HG03565 (cell line): ENCODE measurements at regions not wholly inside any gene's neighbourhood (a gene's known extent, or its start where the extent isn't known, plus 50 kb on each side); places are given as distances from the start of the nearest gene placed in this dataset.

Experiments used
- ATAC-seq: cut with Tn5 transposase; IDR thresholded peaks from one replicate; pipeline ENCODE4 v1.9.1; 2021; ENCODE audit warnings: mild to moderate bottlenecking, moderate library complexity; ENCODE audit not compliant: unreplicated experiment

DNA sequence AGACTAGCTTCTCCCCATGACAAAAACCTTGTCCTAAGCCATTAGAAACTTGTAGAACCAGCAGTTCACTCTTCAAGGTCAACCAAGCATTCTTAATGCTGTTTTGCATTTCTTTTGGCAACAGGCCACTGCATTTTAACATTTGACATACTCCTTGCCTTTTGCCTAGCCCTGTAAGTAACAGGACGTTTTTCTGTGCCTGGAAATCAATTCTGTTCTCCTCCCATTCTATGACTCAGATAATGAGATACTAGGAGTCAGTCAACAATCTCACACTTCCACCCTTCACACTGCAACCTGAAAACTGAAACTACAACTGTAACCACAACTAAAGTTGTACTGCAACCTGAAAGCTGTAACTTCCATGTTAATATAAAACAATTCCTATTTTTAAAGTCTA, 268.7 kb downstream of the MZT1 start:
- ATAC-seq, result no peak

DNA sequence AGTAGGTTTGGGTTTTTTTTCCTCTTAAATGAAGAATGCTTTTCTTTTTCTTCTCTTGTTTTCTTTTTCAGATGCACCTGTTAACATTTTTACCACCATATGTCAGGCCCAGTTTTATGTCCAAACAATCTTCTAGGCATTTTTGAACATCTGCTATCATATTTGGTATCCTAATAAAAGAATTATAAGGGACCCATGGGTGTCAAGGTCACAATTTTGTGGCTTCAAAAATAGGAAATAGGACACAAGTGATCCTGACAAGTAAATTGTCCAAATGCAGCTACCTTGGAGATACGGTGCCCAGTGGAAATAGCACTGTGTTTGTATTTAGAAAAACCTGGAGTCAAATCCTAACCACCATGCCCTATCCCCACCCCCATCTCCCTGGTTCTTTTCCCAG, 270.3 kb downstream of the MZT1 start:
- ATAC-seq, result no peak

DNA sequence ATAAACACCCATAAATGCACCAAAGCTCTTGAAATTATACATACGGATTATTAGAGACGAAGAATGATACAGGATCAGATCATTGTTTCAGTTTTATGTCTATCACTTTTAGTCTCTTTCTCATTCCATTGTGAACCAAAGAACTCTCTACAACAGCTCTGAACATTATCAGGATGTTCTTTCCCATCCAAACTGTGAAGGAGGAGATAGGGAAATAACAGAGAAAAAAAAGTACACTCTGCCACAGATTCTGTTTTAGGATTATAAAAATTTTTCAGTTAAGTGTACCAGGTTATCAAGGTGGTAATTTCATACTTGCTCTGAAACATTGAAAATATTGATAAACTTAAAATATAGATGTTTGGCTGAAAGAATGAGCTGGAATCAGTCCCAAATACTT, 270.9 kb downstream of the MZT1 start:
- no peak for ATAC-seq

DNA sequence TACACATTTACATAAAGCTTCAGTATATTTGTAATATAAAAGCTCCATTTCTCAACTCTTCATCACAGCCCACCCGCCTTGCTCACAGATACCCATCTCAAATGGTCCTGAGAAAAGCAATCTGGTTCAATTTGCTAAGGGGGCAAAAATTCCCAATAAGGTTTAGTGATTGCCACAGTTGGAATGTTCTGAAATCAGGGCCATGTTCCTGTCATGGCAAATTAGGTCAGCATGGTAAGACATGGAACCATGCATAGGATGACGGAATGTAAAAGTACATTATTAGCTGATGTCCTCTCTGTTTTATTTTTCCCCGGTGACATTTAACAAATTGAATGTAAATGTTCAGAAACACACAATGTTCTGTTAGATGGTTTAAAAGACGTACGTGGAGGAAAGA, 274.3 kb downstream of the MZT1 start:
- ATAC-seq, result no peak

DNA sequence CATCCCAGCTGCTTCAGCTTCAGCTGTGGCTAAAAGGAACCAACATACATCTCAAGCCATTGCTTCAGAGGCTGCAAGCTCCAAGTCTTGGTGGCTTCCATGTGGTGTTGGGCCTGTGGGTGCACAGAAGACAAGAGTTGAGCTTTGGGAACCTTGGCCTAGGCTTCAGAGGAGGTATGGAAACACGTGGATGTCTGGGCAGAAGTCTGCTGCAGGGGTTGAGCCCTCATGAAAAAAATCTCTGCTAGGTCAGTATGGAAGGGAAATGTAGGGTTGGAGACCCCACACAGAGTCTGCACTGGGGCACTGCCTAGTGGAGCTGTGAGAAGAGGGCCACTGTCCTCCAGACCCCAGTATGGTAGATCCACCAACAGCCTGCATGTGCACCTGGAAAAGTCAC, 279.3 kb downstream of the MZT1 start:
- ATAC-seq, result no peak

DNA sequence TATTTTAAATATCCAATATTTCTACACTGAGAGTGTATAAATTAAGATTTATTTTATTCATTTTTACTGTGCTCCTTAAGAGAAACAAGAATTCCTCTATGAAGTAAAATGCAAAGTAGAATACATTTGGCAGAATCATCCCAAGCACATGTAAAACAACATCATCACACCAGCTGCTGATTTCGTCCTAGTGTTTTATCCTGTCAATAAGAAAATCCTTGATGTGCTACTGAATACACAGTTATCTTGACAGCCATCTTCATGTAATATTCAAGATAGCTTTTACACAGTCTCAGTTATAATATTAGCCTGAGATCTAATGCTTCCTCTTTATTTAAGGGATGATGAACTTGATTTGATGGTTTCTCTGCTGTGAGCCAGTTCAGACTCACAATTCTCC, 282.4 kb downstream of the MZT1 start:
- no peak for ATAC-seq

DNA sequence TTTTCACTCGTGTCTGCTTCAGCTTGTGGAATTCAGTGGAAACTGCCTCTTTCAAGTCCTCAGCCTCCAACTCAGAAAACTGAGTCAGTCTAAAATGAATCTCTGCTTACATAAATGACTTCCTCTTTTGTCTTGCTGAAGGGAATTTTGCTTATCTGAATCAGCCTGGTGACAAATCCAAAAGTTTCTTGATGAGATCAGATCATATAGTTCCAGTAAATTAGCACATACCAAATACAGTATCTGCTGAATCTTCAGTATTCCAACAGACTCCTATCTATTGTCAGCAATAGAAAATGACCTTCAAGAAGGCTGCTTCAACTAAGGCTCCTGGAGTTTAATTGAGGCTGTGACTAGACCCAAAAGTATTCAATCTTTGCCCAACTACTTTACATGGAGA, 290.0 kb downstream of the MZT1 start:
- ATAC-seq, result no peak

DNA sequence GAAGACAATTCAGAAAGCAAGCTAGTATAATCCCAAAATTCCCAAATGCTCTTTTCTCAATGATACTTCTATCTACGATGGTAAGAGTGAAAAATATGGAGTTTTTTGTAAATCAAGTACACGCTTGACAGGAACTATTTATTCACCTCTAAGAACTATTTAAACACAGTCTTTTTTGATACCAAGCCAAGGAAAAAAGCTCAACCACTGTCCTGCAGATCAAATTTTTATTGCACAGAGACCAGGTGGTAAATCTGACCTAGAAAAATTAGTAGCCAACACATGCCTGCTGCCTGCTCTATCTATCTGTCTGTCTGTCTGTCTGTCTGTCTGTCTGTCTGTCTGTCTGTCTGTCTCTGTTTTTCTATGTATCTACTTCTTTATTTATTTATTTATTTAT, 292.2 kb downstream of the MZT1 start:
- no peak for ATAC-seq

DNA sequence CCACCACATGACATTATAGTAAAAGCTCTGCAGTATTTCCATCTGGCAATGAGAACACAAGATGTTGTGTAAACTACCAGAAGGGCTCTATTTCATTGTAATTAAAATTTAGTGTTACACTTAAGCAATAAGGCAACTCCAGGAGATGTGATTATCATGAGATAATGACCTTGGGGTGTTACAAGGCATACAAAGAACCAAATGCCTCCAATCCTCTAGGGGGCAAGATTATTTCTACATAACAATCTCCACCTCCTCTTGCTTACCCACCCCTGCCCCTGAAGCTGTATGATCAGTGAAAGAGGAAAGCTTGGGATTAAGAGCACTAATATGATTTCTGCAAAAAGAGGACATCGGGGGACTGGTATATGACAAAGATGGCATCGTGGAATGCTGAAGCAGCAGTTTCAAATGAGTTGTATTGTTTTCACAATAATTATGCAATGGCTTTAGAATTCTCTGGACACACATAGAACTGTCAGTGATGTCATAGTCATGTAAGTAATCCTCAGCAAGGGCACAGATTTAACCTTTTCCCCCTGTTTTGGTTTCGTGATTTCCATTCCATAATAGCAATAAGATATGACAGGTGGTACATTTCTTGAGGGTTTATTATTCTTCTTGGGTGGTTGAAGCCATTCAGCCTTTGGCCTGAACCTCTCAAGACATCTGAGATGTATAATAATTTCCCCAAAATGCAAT, 295.3 kb downstream of the MZT1 start:
- ATAC-seq, result no peak

DNA sequence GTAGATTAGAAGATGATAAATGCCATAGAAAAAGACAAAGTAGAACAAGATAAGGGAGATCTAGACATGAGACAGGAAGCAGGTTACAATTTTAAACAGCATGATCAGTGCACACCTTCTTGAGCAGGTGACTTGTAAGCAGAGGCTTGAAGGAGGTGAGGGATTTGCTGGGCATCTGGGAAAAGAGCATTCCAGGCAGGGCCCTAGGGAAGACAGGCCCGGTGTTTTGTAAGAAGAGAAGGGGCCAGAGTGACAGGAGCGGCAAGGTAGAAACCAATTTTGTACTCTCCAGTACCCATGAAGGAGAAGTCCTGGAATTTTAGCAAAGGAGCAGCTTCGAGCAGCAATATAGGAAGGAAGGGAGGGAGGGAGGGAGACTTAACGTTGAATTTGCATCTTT, 296.5 kb downstream of the MZT1 start:
- ATAC-seq, result no peak

DNA sequence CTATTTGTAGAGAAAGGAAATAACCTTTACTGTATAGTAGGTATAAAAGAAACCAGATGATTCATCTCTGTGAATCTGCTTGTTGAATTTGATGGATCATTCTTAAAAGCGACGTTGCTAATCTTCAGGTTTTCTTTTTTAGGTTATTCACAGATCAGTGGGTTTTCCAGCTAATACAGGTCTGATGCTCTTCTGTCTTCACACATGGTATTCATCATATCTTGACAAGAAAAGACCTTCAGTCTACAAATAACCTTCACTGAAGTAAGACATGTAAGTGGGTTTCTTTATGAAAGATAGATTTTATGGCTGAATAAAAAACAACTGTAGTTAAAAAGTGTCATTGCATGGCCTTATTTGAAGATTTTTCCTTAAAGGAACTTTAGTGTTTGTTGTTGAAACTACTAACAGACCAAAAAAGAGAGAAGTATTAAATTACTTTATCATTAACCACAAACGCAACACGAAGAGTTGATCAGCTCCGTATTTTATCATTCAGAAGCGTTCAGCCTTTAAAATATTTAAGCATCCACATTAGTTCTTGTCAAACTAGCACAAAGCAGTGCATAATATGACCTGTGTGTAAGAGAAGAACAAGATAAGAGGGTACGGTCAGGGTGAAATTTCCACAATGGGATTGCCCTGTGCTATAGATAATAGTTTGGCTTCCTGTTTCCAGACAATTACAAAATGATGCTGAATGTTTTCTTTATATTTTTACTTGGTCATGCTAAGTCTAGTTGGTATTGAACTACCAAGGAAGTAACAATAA, 299.5 kb downstream of the MZT1 start:
- ATAC-seq, result no peak

DNA sequence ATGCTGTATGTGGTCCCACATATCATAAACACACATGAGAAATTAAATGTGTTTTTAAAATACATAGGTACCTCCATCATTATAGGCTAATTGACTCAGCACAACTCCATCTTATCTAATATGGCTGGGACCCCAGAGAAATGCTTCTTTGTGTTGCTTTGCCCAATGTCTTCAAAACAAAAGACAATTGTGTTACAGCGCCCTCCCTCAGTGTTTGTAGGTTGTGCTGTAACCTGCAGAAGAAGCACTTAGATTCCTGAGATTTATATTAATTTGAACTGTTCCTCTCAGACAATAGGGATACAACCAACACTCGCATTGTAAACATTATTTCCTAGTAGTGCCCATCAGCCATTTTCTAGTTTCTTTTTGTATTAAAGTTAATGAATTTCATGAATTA, 303.4 kb downstream of the MZT1 start:
- ATAC-seq, result no peak

DNA sequence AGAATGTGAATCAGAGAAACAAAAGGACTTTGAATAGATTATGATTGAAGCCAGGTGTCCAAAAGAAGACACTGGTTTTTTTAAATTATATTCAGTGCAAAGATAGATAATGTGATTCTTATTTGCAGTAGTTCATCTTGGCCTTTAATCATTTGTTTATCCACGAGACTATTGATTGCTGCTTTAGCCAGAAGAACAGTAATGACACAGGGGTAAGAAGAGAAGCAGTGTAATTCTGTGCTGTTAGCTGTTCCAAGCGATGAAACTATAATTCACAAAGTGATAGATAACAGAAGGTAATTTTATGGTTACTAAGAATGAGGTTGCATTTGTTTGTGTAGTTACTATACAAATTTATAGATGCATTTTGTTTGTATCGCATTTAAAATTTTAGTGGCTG, 311.6 kb downstream of the MZT1 start:
- no peak for ATAC-seq

DNA sequence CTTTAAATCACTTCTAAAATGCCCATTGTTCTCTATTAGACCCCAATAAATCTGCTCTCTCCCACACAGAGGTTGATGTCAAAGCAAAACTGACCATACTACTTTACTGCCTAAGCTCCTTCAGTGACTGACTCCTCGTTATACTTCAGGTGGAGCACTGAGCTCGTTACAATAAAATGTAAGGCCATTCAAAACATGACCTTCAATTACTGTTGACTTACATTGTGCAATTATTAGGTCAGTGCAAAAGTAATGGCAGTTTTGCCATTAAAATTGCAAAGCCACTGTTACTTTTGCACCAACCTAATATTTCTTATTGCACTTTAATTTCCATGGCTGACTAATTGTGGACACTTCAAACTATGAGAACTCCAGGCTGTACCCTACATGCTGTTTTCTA, 314.9 kb downstream of the MZT1 start:
- no peak for ATAC-seq

DNA sequence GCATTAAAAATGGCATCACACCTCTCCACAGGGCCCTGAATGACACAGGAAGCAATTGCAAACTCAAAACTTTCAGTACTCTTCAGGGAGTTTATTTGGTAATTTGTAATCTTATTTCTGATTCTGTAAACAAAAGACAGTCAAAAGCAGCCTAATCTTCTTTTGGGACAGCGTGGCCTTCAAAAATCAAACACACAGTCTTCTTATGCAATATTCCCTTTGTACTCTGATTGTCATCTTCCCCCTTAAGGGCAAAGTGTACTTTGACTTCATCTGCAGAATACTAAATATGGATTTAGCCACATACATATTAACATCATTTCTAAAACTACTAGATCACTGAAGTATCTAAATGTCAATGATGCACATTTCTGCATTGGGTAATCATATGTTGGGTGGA, 322.0 kb downstream of the MZT1 start:
- ATAC-seq, result no peak

DNA sequence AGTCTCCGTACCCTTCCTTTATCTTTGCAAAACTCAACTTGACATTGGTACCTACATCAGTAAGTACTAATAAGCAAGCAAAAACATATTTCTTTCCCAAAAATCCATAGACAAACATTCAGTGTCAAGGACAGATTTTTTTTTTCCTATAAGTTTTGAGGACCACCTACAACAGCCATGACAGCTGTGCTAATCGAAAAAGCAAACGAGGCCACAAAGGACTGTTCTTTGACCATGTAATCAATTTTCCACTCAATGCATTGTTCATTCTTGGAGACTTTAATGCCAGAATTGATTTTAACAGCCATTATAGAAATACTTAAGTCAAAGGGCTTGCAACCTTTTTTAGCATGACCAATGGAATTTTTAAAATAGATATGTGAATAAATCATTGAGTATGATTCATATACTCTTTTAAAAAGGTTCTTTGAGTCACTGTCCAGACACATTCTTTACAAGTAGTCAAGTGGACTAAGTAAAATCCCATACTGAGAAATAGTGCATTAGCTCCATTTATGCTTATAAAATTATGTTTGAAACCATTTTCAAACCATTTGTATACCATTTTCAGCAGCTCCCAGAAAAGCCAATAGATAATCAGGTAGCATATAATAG, 323.9 kb downstream of the MZT1 start:
- ATAC-seq, result no peak

DNA sequence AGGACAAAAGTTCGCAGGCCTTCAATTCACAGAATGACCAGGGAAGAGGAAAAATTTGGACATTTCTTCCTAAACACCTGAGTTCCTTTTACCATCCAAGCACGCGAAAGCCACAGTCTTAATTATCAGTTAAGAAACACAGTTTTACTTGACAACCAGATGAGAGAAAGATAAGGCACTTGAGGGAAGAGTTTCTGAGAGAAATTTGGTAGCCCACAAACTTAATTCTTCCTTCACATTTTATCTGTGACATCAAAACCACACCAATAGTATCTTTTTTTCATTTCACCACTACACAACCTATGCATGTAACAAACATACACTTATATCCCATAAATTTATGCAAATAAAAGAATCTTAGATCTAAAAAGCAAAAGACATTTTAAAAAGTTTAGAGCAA, 326.6 kb downstream of the MZT1 start:
- no peak for ATAC-seq

DNA sequence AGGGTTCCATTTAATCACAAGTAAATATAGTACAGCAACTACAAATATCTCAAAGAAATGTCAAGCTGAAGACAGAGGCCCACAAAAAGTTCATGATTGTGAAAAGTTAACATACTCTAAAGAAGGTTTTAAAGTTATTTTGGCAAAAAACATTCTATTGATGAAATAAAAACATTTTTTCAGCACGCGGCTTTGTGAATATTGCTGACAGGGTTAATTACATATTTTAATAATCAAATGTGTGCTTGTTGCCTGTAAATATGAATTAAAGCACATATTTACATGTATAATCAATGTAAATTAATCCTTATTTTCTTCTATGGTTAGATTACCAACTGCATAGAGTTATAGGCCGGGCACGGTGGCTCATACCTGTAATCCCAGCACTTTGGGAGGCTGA, 328.1 kb downstream of the MZT1 start:
- no peak for ATAC-seq

DNA sequence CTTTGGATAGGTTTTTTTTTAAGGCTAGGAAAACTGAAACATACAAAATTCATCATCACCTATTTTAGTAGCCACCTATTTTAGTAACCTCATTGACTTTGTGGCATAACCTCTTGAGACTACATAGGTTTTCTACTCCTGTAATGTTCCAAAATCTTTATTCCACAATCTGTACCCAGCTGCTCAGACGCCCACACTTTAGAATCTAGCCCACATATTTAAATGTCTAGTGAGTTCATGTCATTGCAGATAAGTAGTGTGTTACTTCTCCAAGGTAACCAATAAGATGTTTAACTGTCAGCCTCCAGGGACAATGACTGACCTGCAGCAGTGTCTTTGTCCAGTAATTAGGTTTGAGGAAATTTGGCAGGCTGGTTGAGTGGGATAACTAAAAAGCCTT, 330.2 kb downstream of the MZT1 start:
- ATAC-seq, result no peak

DNA sequence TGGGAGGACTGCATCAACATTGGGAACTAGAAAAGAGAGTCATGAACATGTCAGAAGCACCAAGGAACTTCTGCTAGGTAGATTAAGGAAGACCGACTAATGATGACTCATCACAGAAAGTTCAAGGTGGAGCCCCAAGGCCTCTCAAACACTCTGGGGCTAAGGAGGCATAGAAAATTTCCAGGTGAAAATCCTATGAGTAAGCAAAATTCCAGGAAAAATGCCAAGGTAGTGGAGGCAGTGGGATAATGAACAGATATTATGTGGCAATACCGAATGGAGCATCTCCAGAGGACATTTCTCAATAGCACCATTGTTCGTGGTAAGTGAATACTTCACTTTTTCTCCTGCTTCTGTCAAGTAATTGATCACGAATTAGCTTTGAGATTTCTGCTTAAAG, 336.5 kb downstream of the MZT1 start:
- ATAC-seq, result no peak

DNA sequence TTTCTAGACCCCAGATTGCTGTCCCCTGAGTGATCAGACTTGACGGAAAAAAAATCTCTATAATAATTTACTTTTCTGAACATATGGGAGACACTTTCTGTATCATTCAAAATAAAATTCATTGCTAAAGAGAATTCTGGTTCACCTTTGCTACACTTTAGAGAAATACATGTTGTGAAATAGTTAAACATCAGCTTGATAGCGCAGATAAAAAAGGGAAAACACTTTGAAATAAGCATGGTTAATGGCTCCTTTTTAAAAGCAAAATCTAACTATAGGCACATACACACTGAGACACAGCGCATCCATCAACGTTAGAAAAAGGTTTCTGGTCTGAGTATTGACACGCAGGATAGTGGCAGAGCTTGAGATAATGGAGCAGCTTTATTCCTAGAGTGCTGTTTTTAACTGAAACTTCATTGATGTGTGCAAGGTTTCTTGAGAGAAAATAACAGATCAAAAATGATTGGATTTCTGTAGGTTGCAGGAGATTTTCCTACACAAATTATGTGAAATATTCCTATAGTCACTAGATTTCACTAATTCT, 341.2 kb downstream of the MZT1 start:
- ATAC-seq, result no peak

DNA sequence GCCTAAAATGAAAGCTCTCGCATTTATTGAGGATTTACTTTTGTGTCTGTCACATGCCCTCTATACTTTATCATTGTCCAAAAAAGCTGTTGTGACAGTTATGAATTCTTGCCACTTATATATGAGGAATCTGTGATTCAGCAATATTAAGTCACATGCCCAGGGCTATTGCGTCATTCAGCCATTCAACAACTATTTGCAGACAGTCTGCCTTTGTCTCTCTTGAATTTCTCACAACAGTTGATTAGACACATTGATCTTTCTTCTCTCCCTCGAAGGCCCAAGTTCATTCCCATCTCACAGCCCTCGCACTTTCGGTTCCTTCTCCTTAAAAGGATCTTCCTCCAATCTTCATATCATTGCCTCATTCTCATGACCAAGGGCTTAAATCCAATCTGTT, 342.6 kb downstream of the MZT1 start:
- no peak for ATAC-seq
